GM23338 (cell line): ENCODE measurements at regions not wholly inside any gene's neighbourhood (a gene's known extent, or its start where the extent isn't known, plus 50 kb on each side); places are given as distances from the start of the nearest gene placed in this dataset.

Source experiments
- ATAC-seq: fragments of 200-7000 bp; cut with Tn5 transposase; 3 replicates; pipeline ENCODE4 v1.9.1; 2020
- DNase-seq: peaks from one replicate; pipeline ENCODE4 v3.0.0-alpha.2; 2015; ENCODE audit warnings: low spot score
- H2AFZ ChIP-seq: fragments of 200-600 bp; sonication (generic); 2 replicates; pipeline ENCODE4 v1.8.0; 2016; ENCODE audit warnings: antibody characterized with exemption, mild to moderate bottlenecking, moderate library complexity
- H3F3A ChIP-seq: fragments of 200-600 bp; sonication (generic); replicated peaks from 2 replicates; pipeline ENCODE4 v1.8.0; 2017; ENCODE audit warnings: antibody characterized with exemption, mixed run types, low read depth
- H3K27ac ChIP-seq: fragments of 200-600 bp; sonication (generic); 2 replicates; pipeline ENCODE4 v1.6.1; 2016; ENCODE audit warnings: low read depth
- H3K27me3 ChIP-seq: fragments of 200-600 bp; sonication (generic); 2 replicates; pipeline ENCODE4 v1.8.0; 2016; ENCODE audit warnings: mild to moderate bottlenecking, mixed run types, moderate library complexity; ENCODE audit not compliant: insufficient read depth
- H3K36me3 ChIP-seq: fragments of 200-600 bp; sonication (generic); 2 replicates; pipeline ENCODE4 v1.8.0; 2016; ENCODE audit warnings: mild to moderate bottlenecking; ENCODE audit not compliant: insufficient read depth
- H3K4me1 ChIP-seq: fragments of 200-600 bp; sonication (generic); 2 replicates; pipeline ENCODE4 v1.8.0; 2016; ENCODE audit warnings: mild to moderate bottlenecking, moderate library complexity; ENCODE audit not compliant: insufficient read depth
- H3K4me2 ChIP-seq: fragments of 200-600 bp; sonication (generic); 2 replicates; pipeline ENCODE4 v1.7.1; 2017; ENCODE audit warnings: mixed run types
- H3K4me3 ChIP-seq: fragments of 200-600 bp; sonication (generic); 2 replicates; pipeline ENCODE4 v1.6.1; 2016; ENCODE audit warnings: mixed run types
- H3K79me2 ChIP-seq: fragments of 200-600 bp; sonication (generic); replicated peaks from 2 replicates; pipeline ENCODE4 v1.8.0; 2017; ENCODE audit warnings: mild to moderate bottlenecking; ENCODE audit not compliant: insufficient read depth
- H3K9me2 ChIP-seq: fragments of 200-600 bp; sonication (generic); 2 replicates; pipeline ENCODE4 v1.8.0; 2017; ENCODE audit not compliant: insufficient read depth
- H4K20me1 ChIP-seq: fragments of 200-600 bp; sonication (generic); replicated peaks from 2 replicates; pipeline ENCODE4 v1.8.0; 2017; ENCODE audit warnings: mild to moderate bottlenecking; ENCODE audit not compliant: insufficient read depth
- H3K27ac Mint-ChIP-seq: 2 replicates; pipeline ENCODE4 v1.8.0; 2020; ENCODE audit warnings: inconsistent platforms, mild to moderate bottlenecking, moderate library complexity, mixed read lengths
- H3K27me3 Mint-ChIP-seq: 3 replicates; pipeline ENCODE4 v1.8.0; 2022; ENCODE audit warnings: low read depth, mild to moderate bottlenecking, moderate library complexity, mixed read lengths, inconsistent platforms; ENCODE audit not compliant: insufficient read depth, poor library complexity
- H3K36me3 Mint-ChIP-seq: 3 replicates; pipeline ENCODE4 v1.8.0; 2021; ENCODE audit warnings: low read depth, mild to moderate bottlenecking, inconsistent platforms, moderate library complexity, mixed read lengths
- H3K4me1 Mint-ChIP-seq: 3 replicates; pipeline ENCODE4 v1.8.0; 2020; ENCODE audit warnings: mild to moderate bottlenecking, inconsistent platforms, mixed read lengths
- H3K4me3 Mint-ChIP-seq: 3 replicates; pipeline ENCODE4 v1.8.0; 2021; ENCODE audit warnings: moderate library complexity, mild to moderate bottlenecking, inconsistent platforms, mixed read lengths
- H3K9me3 Mint-ChIP-seq: 3 replicates; pipeline ENCODE4 v1.8.0; 2020; ENCODE audit warnings: moderate library complexity, mild to moderate bottlenecking, inconsistent platforms, mixed read lengths
- CREB1 ChIP-seq: fragments of 250-450 bp; sonication (Bioruptor Pico); IDR thresholded peaks from 2 replicates; pipeline ENCODE4 v1.5.0; 2020; ENCODE audit warnings: low read depth, mild to moderate bottlenecking, moderate library complexity
- CTCF ChIP-seq, 2 experiments: fragments of 200-600 bp in 1 of 2; sonication (generic) in 1 of 2; conservative IDR thresholded peaks; 2 replicates each; pipeline versions ENCODE4 v1.5.1 to v1.6.1; 2016 to 2017; ENCODE audit warnings: antibody characterized with exemption in 2 of 2, low read depth in 2 of 2, mild to moderate bottlenecking in 2 of 2, moderate library complexity in 1 of 2
- ETS1 ChIP-seq: IDR thresholded peaks from 2 replicates; pipeline ENCODE4 v1.6.1; 2016; ENCODE audit warnings: antibody characterized with exemption
- EZH2 ChIP-seq: fragments of 200-600 bp; sonication (generic); IDR thresholded peaks from one replicate; pipeline ENCODE4 v1.8.0; 2017; ENCODE audit warnings: antibody characterized with exemption, mild to moderate bottlenecking, low read depth; ENCODE audit not compliant: unreplicated experiment
- EZH2phosphoT487 ChIP-seq: fragments of 200-600 bp; sonication (generic); IDR thresholded peaks from one replicate; pipeline ENCODE4 v1.8.1; 2018; ENCODE audit warnings: antibody characterized with exemption; ENCODE audit not compliant: unreplicated experiment
- JUNB ChIP-seq: IDR thresholded peaks from one replicate; pipeline ENCODE4 v1.6.1; 2016; ENCODE audit warnings: antibody characterized with exemption; ENCODE audit not compliant: unreplicated experiment
- NANOG ChIP-seq: IDR thresholded peaks from 2 replicates; pipeline ENCODE4 v1.6.1; 2016; ENCODE audit warnings: antibody characterized with exemption, borderline replicate concordance
- POLR2AphosphoS5 ChIP-seq: IDR thresholded peaks from 2 replicates; pipeline ENCODE4 v1.6.1; 2016; ENCODE audit warnings: antibody characterized with exemption, low read depth
- REST ChIP-seq: IDR thresholded peaks from one replicate; pipeline ENCODE4 v1.6.1; 2018; ENCODE audit warnings: antibody characterized with exemption; ENCODE audit not compliant: unreplicated experiment
- STAT1 ChIP-seq: IDR thresholded peaks from one replicate; pipeline ENCODE4 v1.6.1; 2016; ENCODE audit warnings: antibody characterized with exemption; ENCODE audit not compliant: unreplicated experiment
- ZNF114 ChIP-seq: fragments of 250-450 bp; sonication (Bioruptor Pico); IDR thresholded peaks from 2 replicates; pipeline ENCODE4 v1.5.0; 2020; ENCODE audit warnings: mild to moderate bottlenecking, moderate library complexity
- ZNF331 ChIP-seq: fragments of 250-450 bp; sonication (Bioruptor Pico); IDR thresholded peaks from 2 replicates; pipeline ENCODE4 v1.5.0; 2020; ENCODE audit warnings: low read depth, mild to moderate bottlenecking, moderate library complexity
- ZNF462 ChIP-seq: fragments of 250-450 bp; sonication (Bioruptor Pico); IDR thresholded peaks from 2 replicates; pipeline ENCODE4 v1.5.0; 2020; ENCODE audit warnings: mild to moderate bottlenecking, moderate library complexity

- Mint-ChIP-seq H3K4me1 (peaks cover 3% of the 10 kb centered on the region), H3K36me3 (no peaks in the 10 kb centered on the region; the same call in 2 of the 3 replicates), H3K9me3 (peaks cover 5% of the 10 kb centered on the region; the same call in 1 of the 3 replicates), H3K4me3 (no peak overlapping the region), H3K27ac (no peak overlapping the region), H3K27me3 (no peaks in the 10 kb centered on the region)
- no peaks in the 10 kb centered on the region for H3K27me3 ChIP-seq
- H3K79me2 ChIP-seq = no peaks in the 10 kb centered on the region
- no peak overlapping the region for H2AFZ ChIP-seq
- peaks cover 13% of the 10 kb centered on the region; the same call in 1 of the 2 replicates for H3K9me2 ChIP-seq
- H3K4me3 ChIP-seq = no peak overlapping the region
- H3K4me2 ChIP-seq = no peak overlapping the region
- H3K27ac ChIP-seq = no peak overlapping the region
- TF ChIP-seq ZNF331 (CRISPR knock-in tag) (no peak), CREB1 (CRISPR knock-in tag) (no peak), ZNF462 (no peak), ETS1 (no peak), POLR2AphosphoS5 (no peak), JUNB (no peak), ZNF114 (no peak), STAT1 (no peak), EZH2 (no peak), EZH2phosphoT487 (no peak), REST (no peak), CTCF (conservative IDR thresholded peaks at IDR 0.05; ENCODE audit: low read depth in 2 of 2) (no peak), NANOG (no peak)
- H3K36me3 ChIP-seq = no peaks in the 10 kb centered on the region
- ATAC-seq (no peak), DNase-seq (no peak)
- no peaks in the 10 kb centered on the region for H4K20me1 ChIP-seq
- H3F3A ChIP-seq = no peaks in the 10 kb centered on the region
- H3K4me1 ChIP-seq = no peaks in the 10 kb centered on the region
These were observed 905.3 kb downstream of the KCNMA1 start for GRCh38 chr10:76732306-76732705.
